Esophagus muscularis mucosa (tissue), 3 donors: ENCODE measurements at regions not wholly inside any gene's neighbourhood (a gene's known extent, or its start where the extent isn't known, plus 50 kb on each side); places are given as distances from the start of the nearest gene placed in this dataset.

ENCODE experiments used
- CTCF ChIP-seq, 3 experiments: fragments of 200-600 bp in 2 of 3; fragments of 450-650 bp in 1 of 3; sonication (generic) in 2 of 3; IDR thresholded peaks; one replicate each; pipeline ENCODE4 v1.5.1; 2017 to 2019; ENCODE audit warnings: antibody characterized with exemption in 3 of 3, mild to moderate bottlenecking in 2 of 3, moderate library complexity in 1 of 3
- POLR2A ChIP-seq: fragments of 450-650 bp; IDR thresholded peaks from one replicate; pipeline ENCODE4 v1.6.1; 2017; ENCODE audit warnings: antibody characterized with exemption, moderate library complexity, mild to moderate bottlenecking, low read depth
- POLR2AphosphoS5 ChIP-seq, 2 donors: sonication (generic); formaldehyde crosslinking; IDR thresholded peaks; one replicate each; pipeline ENCODE4 v1.6.1; 2017; ENCODE audit warnings: antibody characterized with exemption in 2 of 2

DNA sequence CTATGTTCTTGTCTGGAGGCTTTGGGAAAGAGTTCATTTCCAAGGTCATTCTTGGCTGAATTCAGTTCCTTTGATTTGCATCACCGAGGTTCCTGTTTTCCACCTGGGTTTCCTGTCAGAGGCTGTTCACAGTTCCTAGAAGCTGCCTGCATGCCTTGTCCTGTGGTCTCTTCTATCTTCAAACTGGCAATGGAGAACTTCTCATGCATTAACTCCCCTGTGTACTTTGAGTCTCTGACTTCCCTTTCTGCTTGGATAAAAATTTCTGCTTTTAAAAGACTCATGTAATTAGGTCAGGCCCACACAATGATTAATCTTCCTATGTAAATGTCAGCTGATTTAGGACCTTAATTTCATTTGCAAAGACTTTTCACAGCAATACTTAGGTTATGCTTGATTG is 499.3 kb upstream of the FANCL start:
- TF ChIP-seq POLR2A: no peak
- TF ChIP-seq POLR2AphosphoS5 (IDR thresholded peaks at IDR 0.05): no peak
- TF ChIP-seq CTCF (IDR thresholded peaks at IDR 0.05): no peak
